GM21825 (cell line): ENCODE measurements at regions not wholly inside any gene's neighbourhood (a gene's known extent, or its start where the extent isn't known, plus 50 kb on each side); places are given as distances from the start of the nearest gene placed in this dataset.

Source experiments
- ATAC-seq: cut with Tn5 transposase; IDR thresholded peaks from one replicate; pipeline ENCODE4 v1.9.1; 2021; ENCODE audit warnings: mild to moderate bottlenecking, moderate library complexity; ENCODE audit not compliant: unreplicated experiment

DNA sequence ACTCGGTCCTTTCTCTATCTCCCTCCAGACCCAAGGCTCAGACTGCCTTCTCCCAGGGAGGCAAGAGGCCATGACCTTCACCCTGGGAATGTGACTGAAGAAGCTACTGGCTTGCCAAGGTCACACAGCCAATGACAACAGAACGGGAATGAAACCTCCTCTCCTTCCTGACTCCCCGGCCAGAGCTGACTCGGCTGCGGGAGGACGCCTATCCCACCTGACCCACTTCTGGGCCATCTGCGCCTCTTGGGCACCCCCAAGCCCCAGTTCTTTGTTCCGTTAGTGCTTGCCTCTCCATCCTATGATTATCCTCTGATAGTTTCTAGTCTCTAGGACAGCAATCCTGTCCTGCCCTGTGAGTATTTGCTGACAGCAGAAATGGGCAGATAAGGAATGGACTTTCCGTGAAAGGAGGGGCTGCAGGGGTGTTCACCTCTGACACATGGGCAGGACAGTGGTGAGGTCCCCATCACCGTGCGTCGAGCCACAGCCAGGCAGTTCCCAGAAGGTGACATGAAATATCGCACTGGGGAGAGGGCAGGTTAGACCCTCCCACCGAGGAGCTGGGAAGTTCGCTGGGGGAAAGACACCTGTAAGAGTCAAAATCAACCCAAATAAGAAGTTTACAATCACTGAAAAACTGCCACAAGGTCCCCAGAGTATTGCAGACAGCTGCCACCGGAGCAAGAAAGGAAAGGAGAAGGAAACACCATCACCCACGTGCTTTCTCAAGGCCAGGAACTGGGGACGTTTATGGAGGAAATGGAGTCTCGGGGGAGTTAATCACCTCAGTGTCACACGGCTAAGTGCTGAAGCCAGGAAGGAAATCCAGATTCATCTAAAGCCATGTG lies 63.0 kb downstream of the INSIG1 start:
- no peak for ATAC-seq

DNA sequence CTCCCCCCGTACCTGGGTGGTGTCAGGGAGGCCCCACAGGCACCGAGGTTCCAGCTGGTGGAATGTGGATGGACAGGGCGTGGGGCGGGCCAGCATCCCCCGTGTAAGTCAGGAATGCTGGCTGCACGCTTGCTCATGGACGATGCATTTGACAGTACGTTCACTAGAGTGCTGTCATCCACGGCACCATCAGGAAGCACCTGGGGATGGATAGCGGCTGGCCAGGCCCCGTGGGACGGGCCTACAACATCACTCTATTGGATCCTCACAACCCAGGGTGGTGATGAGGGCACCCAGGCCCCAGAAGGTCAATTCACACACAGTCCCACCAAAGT lies 63.6 kb downstream of the INSIG1 start:
- no peak for ATAC-seq

DNA sequence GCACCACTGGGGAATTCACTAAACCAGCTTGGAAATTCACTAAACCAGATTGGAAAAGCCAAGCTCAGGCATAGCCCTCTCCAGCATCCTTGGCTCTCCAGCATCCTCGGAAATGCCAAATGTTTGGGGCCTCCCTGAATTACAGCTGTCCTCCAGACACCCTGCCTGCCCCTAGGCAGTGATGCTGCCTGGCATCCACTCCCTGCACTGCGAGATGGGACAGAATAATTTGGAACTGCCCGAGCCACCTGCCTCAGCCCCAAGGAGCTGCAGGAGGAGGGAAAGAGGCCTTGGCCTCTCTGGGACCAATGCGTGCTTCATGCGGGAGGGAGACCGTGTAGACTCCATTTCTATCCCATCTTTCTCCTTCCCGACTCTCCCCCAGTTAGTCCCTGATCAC lies 64.3 kb downstream of the INSIG1 start:
- no peak for ATAC-seq

DNA sequence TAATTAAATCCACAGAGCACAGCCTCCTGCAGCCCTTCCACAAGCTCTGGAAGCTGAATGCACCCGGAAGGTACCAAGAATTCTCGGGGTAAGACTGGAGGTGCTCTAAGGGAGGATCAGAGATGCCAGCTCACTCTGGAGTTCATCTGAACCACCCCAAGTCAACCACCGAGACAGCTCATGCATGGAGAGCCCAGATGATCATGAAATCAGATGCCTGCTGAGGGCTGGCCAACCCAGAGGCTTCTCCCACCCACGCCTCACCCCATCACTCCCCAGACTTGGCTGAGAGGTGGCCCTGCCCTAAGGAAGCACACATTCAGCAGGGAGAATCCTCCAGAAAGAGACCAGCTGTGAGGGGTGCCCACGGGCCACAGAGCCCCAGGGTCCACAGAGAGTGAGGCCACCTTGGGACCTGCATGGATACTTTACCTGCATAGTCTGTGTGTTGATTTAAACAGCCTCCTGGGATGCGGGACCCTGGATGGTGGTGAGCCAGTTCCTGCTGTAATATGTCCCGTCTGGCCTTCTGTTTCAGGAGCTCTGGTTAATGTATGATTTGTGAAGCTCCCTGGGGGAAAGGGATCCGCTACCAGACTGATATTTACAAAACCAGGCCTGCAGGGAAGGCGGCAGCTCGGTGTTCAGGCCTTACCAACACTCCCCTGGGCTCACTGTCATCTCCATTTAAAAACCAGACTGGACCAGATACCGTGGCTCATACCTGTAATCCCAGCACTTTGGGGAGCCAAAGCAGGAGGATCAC lies 64.9 kb downstream of the INSIG1 start:
- ATAC-seq, result no peak

DNA sequence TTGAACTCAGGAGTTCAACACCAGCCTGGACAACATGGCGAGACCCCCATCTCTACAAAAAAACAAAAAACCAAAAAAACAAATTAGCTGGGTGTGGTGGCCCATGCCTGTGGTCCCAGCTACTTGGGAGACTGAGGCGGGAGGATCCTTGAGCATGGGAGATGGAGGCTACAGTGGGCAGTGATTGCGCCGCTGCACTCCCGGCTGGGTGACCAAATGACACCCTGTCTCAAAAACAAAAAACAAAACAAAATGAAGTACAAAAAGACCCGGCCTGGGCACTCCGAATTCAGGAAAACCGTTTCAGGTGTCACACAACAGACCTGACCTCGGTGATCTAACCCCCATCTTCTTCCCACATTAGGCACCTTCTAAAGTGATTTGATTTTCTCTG lies 65.5 kb downstream of the INSIG1 start:
- ATAC-seq, result no peak

DNA sequence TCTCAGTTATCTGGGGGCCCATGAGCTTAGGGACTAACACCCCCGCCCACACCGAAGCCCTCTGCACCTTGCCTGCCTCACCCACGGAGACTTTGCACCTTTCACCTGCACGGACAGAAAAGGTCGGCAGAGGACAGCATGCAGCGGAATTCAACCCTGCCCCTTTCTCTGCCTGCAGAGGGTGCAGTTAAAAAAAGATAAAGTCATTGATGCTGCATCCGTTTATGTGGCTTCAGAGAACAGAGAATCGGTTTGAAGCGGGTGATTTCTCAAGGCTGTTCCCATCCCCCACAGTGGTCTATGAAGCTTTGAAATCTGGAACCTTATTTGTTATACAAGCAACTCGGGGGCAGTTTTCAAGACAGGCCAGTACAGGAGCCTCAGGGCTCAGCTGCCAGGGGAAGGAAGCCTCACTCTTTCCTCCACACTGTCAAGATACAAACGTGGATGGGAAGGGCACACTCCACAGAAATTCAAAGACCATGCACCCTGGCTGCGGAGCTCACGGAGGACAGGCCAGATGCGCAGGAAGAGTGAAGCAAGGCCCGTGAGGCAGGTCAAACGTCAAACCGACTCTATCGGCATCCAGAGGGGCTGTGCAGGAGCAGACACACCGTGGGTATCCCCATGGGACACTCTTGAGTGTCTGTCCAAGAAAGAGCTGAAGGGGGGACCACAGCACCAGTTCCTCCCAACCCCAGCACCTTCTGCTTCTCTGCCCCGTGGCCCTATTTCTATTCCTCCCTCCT lies 66.3 kb downstream of the INSIG1 start:
- no peak for ATAC-seq

DNA sequence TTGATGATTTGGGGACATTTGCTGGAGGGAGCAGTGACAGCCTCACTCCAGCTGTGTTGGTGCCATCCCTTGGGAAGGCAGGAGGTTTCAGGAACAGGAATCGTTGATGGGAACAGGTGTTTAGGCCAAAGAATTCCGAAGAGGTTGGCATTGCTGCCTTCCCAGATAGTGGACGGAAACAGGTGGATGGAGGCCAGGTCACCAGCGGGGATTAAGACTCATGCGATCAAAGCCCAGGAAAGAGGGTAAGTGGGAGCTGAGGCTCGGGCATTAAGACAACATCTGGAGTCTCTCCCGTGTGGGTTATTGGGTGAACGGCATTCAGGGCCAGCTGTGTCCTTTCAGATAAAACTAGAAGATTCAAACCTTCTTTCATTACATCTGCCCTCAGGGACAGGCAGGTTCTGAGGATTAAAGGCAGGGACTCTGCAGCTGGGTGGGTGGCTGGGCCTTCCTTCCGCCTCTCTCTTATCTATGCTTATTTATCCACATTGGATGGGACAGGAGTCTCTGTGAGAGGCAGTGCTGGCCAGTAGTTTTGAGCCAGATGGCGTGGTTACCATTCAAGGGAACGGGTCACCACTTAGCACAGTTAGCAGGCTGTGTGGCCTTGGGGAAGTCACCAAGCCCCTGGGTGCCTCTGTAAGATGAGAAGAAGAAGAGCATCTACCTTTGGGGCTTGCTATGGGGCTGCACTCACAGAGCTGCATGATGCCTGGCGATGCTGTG lies 67.6 kb downstream of the INSIG1 start:
- no peak for ATAC-seq

DNA sequence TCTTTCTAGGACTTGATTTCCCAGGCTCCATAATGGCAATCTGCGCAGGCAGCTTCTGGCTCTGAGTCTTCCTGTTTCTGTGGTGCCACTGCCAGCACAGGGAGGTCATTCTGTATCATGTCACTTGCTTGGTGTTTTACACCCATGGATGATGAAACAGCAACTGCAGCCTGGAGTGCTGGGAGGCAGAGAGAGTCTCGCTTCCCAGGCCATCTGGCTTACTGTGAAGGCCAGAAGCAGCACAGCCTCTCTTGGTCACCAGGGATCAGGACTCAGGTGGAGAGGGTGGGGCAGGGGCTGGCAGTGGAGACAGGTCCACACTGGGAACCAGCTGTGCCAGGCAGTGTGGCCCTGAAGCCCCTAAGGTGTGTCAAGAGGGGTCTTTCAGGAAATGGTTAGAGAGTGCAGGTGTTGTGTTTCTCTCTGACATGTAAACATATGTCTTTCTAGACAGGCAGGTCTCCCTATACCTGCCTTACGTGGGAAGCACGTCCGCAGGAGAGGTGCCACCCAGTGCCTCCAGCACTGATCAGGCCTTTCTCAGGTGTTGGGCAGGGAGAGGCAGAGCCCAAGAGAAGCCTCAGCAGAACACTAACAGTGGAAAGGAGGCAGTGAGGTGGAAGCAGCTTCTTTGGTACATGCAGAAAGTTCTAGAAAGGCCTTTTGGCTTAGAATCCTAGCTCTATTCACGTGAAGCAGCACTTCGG lies 71.4 kb downstream of the INSIG1 start:
- no peak for ATAC-seq

DNA sequence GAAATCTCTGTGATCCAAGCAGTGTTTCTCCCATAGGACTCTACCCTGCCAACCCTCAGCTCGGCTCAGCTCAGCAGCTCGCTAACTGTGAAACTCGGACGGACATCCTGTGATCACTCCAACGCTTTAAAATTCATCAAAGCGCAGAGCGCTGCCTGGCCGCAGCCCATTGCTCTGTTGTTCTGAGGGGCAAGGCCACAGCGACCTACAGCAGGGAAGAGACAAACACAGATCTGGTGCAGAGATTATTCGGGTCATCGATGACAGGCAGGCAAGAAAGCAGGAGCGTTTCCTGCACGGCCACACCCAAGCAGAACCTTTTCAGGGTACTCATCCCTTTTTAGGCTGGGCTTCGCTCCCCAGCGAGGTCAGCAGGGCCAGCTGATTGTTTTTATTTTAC lies 72.1 kb downstream of the INSIG1 start:
- no peak for ATAC-seq

DNA sequence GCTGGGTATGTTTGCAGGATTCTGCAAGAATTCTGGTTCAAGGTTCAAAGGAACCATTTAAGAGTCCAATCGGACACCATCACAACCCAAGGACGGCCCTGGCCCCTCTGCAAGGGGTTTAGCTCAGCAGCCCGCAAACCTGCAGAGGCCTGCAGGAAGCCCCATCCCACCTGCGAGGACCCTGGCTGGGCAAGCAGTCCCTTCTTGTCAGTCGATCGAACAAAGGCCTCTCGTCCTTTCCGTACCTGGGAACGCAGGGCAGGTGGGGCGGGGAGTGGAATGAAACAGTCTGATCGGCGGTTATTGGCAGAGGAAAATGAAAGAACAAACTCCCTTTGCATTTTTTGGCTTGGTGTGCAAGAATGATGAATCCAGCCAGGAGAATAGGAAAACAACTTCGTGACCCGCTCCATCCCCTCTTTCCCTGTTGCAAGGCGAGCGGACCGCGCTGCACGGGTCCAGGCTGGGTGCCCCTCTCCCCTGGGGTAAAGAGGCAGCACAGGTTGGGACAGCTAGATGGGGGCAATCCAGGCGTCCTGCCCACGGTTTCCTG lies 73.7 kb downstream of the INSIG1 start:
- ATAC-seq, result no peak

DNA sequence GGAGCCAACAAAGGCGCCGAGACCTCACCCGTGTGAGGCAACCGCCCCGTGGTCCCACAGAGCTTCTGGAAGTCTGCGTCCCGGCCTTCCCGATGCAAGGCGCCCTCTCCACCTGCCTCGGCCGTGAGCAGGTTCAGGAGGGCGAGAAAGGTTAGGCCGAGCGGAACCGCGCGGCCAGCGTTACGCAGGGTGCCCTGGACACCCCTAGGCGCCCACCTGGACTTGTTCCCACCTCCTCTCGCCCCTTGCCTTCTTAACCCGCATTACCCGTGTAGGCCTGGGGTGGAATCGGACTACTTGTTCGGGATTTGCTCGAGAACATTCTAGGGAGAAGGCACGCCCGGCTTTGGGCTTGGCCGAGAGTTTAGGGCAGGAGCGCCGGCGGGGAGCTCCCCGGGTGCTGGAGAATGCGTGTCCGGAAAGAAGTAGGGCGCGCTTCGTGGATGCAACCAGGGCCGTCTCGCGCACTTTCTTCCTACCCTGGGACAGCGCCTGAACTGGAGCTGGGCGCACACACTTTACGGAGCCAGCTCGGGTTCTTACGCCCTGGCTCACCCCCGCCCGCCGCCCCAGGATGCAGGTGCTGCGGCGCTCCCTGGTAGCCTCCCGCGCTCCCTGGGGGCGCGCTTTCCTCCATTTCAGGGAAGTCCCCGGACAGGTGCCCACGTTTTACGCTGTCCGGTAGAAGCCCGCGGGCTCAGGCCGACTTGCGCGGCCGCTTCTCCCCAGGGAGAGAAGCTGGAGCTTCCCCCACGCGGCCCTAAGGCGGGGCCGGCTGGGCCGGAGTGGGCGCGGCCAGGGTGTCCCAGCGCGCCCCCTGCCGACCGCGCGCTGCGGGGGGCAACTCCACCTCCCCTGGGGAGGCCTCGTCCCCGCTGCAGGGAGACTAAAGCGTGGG lies 74.5 kb downstream of the INSIG1 start:
- no peak for ATAC-seq

DNA sequence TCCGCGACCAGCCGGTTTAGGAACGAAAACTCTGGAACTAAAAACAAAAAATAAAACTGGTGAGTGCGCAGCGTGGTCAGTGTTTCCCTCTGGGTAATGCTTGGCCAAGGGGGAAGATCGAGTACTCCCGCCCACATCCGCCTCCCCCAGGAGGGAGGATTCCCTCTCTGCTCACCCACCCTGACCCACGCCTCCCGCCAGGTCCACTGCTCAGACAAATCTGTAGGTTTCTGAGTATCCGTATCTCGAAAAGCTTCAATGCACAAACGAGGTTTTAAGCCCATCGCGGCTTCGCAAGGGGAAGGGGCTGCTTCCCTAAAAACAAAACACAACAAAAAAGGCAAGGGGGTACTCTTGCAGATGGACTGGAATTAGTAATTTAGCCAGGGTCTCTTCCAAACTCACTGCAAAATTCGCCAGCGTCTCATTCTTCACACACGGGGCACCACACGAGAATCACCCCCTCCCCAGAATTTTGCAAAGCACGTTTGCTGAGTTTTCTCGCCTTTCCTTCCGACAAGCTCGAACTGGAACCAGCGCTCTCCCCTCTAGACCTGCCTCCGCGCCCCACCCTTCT lies 75.2 kb downstream of the INSIG1 start:
- no peak for ATAC-seq

DNA sequence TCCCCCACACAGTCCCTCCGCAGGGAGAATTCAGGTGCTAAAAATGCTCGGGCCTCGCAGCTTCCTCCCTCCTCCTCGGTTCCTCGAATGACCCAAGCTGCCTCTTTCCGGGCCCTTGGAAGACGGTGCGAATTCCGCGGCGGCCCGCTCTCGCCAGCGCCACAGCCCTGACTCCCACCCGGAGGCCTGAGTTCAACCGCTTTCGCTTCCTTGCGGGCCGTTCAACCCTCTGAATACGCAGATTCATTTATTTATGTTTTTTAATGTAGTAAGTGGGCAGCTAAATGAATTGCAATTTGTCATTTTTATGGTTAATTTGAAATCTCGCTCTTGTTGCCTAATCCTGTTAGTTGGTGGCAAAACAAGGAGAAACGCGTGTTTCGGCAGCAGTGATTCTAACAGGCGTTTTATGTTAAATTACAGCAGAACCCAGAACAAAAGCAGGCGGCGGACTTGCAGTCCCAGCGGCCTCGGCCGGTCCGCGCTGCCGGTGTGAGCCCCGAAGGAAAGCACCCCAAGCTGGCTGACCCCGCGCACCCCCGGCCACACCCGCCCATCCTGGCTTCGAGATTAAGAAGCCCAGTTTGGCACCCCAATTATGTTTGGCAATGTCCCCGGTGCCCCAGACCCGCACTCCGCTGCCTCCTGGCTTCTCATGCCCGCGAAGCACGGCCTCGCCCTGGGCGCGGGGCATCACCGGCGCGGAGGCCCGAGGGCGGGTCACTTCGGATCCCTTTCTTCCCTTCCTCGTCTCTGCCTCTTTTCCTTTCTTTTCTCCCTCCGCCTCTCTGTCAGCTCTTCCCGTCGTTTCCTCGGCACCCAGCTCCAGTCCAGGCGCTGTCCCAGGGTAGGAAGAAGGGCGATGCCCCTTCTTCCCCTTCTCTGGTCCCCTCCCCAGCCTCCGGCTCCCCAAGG lies 75.9 kb downstream of the INSIG1 start:
- no peak for ATAC-seq

DNA sequence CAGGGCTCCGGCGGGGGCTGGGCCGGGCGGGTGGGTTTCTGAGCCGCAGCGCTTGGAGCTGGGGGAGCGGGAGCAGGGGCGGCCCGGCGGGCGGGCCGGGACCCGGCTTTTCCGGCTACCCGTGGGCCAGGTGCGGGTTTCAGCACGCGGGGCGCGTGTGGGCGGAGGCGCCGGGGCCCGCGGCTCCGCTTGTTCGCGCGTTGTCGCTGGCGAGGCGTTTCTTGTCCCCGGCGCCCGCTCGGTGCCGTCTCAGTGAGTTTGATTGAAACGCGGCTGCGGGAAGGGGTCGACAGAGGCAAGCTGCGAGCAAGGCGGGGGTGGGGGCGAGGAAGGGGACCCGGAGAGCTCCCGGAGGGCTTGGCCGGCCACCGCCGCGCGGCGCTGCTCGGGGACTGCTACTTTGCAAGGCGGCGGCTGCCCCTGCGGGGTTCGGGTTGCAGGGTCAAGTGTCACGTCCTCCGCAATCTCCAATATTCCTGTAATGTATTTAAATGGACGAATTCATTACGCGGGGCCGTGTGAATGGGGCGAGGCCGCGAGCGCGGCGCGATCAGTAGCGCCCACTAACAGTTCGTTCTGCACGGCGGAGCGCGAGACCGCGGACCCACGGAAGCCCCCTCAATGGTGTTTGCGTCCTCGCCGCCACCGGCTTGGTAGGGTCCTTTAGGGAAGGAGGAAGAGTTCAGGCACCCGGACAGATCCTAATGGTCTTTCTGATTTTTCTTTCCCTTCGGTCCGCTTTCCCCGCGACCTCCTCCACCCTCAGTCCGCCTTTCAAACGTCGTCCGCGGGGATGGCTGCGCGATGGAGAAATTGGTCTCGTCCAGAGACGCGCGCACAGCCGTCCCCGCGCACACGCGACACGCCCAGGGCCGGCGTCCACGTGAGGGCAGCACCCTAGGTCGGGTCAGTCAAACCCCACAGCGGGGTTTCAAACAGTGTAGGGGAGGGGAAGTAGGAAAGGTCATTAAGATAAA lies 76.9 kb downstream of the INSIG1 start:
- ATAC-seq, result no peak

DNA sequence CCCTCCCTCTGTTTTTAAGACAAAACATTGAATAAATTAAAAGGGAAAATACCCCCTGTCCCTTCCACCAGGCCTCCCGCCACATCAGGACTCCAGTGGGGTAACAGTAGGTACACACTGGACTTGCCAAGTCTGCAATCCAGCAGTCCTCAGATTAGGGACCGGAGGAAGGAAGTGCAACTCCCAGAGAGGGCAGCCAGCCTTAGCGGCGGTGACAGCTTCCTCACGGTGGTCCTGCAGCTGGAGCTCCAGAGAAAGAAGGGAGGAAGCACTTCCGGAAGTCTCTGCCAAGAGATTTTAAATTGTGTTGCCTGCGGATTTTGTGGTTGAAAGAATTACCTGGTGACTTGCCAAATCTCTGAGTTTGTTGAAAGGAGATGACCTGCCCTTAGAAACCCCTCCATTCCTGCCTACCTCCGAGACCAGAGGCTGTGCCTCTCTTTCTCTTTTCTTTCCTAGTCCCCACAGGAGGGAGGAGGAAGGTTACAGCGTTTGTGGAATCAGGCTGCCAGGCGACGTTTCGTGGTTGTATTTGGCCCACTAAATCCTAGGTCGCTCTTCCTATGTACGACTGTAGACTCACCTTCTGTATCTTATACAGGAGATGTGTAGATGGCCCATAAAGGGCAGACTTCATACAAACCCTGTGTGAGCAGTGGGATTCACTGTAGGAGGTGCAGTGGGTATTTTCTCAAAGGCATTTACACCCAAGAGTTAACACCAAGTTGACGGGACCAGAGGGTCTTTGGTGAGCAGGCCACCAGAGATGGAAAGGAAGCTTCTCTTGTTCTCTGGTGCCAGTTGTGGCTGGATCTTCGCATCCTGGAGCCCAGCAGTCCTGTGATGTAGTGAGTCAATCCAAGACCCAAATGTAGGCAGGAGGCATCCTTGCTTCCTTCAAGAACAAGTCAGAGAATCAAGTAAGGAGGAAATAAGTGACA lies 77.9 kb downstream of the INSIG1 start:
- no peak for ATAC-seq
